ENCODE measurements at regions not wholly inside any gene's neighbourhood (a gene's known extent, or its start where the extent isn't known, plus 50 kb on each side); places are given as distances from the start of the nearest gene placed in this dataset.

DNA sequence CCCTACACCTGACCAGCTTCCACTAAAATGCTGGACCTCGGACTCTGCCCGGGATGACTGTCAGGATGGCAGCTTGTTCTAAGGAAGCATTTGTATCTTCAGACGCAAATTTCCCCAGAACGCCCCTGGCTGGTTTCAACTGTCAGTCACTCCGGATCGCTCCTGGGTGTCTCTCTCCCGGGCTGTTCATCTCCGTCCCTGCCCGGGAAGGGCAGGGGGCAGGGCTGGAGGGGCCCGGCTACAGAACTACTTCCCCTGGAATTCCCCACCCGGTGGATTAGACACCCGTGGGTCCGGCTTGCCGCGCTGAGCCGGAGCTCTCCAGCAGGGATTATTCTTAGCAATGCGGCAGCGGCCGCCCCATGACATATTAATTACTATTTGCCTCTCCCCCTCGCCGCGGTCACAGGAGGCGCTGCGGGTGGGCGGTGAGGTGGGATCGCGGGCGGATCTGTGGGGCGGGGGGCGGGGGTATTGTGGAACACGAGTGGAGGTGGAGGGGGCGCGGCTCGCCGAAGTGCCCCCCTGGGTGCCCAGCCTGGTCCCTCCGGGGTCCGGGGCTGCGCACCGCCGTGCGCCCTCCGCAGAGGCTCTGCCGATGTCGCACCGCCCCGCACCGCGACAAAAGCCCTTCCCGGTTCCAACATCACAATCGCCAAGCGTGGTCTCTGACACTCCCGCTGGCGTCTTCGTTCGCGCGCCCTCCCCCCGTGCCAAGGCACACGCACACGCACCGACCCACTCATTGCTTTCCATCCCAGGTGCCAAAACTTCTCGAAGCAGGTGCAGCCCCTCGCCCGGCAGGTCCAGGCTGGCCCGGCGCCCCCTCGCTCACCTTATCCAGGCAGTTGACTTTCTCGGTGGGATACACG, 276.1 kb upstream of the NEBL start:
- H3K27me3 Mint-ChIP-seq: peaks cover 70% of the 10 kb centered on the region

DNA sequence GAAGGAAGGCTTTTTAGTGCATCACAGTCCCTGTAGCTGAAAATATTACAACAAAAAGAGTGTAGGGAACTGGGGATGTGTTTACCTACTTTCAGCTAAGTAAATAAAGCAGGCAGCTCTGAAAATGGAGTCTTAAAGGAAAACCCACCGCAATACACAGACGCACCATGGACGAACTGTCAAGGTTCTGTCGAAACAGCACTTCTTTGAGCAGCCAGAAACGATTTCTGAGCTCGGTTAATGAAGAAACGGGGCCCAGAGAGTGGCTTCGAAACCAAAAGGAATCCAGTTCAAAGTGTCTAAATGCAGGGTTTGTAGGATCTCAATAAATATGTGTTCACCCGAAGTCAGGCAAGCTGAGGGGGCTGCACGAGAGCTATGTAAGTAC, 275.4 kb upstream of the NEBL start:
- H3K4me3 Mint-ChIP-seq: no peak overlapping the region
- peaks cover 64% of the 10 kb centered on the region for H3K27me3 Mint-ChIP-seq
- H3K36me3 Mint-ChIP-seq (ENCODE audit: low read depth): no peaks in the 10 kb centered on the region
- no peak overlapping the region for H3K27ac Mint-ChIP-seq
- H3K9me3 Mint-ChIP-seq: no peaks in the 10 kb centered on the region
- peaks cover 15% of the 10 kb centered on the region for H3K4me1 Mint-ChIP-seq (ENCODE audit: low read depth)

More for the DNA sequence above, 276.1 kb upstream of the NEBL start:
- peak overlapping the region; percentile 72 for H3K4me3 Mint-ChIP-seq
- peaks cover 15% of the 10 kb centered on the region for H3K4me1 Mint-ChIP-seq (ENCODE audit: low read depth)
- no peak overlapping the region for H3K27ac Mint-ChIP-seq
- H3K36me3 Mint-ChIP-seq (ENCODE audit: low read depth): no peaks in the 10 kb centered on the region
- no peaks in the 10 kb centered on the region for H3K9me3 Mint-ChIP-seq

DNA sequence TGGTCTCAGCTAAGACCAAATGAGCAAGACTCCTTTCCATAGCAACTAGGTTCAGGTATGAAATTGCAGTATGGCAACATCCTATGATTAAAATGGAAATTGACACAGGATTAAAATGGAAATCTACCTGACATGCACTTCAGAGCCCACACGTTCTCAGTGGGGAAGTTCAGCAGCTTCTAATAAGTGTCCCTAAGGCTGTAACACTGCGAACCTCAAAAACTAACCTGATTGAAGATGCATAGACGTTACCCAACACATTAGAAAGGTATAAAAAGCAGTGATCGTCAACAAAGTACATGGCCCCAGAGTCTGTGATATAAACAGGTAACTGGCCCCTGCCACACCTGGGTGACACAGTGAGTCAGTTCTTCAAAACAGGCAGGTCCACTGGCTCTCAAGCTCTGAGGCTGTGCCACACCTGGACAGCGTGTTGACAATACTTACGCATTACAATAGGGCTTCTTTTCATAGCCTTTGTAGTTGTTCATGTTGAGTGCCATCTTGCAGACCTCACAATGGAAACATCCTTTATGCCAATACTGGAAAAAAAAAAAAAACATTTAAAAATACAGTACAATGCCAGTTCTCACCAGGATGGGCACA, 274.9 kb upstream of the NEBL start:
- no peaks in the 10 kb centered on the region for H3K36me3 Mint-ChIP-seq (ENCODE audit: low read depth)
- H3K27ac Mint-ChIP-seq: no peak overlapping the region
- H3K27me3 Mint-ChIP-seq: peaks cover 61% of the 10 kb centered on the region
- H3K9me3 Mint-ChIP-seq: no peaks in the 10 kb centered on the region
- no peak overlapping the region for H3K4me3 Mint-ChIP-seq
- peaks cover 15% of the 10 kb centered on the region for H3K4me1 Mint-ChIP-seq (ENCODE audit: low read depth)

DNA sequence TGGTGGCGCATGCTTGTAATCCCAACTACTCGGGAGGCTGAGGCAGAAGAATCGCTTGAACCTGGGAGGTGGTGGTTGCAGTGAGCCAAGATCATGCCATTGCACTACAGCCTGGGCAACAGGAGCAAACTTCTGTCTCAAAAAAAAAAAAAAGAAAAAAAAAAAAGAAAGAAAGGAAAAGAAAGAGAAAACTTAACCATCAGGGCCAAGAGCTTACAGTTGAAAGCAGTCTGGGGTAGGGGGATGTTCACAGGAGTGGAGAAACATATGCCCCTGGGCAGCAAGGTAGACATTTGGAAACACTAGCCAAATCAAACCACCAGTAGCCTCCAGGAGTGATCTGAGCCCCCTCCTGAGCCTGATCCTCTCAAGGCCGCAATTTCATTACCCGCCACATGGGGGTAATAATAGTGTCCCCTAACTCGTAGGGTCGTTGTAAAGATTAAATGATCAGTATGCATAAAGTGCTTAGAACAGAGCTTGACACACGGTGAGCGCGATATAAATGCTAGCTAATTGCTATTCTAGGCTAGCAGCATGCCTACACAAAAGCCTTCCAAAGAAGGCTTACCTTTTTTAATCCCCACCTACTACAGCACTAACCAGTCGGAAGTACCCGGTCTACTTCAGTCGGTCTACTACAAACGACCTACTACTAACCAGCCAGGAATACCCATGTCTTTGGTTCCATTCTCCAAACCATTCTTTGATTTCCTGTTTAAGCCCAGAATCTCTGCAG, 274.3 kb upstream of the NEBL start:
- H3K36me3 Mint-ChIP-seq (ENCODE audit: low read depth): no peaks in the 10 kb centered on the region

DNA sequence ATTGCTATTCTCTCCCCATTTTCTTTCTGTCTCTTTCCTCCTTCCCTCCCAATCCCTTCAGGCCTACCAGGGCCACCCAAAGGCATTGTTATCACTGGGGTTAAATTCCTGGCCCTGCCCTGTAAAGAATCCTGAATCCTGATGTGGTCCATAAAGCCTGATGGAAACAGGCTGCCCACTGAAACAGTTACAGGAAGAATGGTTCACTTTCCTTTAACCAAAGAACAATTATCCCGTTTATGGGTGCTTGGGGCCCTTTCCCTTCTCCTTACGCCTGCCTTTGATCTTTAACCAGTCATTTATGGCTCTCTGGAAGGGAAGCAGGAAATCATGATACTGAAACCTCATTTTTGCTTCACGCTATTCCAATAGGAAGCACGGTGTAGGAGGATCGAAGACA, 273.1 kb upstream of the NEBL start:
- peaks cover 43% of the 10 kb centered on the region for H3K27me3 Mint-ChIP-seq

More for the DNA sequence above, 274.3 kb upstream of the NEBL start:
- H3K27me3 Mint-ChIP-seq: peaks cover 54% of the 10 kb centered on the region
- no peak overlapping the region for H3K27ac Mint-ChIP-seq
- H3K4me1 Mint-ChIP-seq (ENCODE audit: low read depth): peaks cover 15% of the 10 kb centered on the region
- no peaks in the 10 kb centered on the region for H3K9me3 Mint-ChIP-seq
- no peak overlapping the region for H3K4me3 Mint-ChIP-seq

DNA sequence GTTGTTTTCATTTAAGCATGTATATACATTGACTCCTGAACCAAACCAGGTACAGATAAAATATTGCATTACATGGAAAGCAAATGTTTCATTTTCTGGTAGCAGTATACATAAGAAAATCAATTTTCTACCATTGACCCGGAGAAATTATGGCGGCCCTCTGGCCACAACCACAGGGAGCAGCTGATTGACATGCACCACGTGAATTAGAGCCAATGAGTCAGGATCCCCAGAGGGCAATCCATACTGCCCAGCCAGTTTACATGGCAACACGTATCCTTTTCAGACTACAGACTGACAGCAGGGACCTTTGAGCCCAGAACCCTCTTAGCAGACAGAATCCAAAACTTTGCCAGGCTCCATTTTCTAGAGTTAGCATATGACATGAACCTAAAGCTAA, 272.2 kb upstream of the NEBL start:
- Mint-ChIP-seq H3K4me3 (no peak overlapping the region), H3K36me3 (ENCODE audit: low read depth) (no peaks in the 10 kb centered on the region), H3K27me3 (peaks cover 36% of the 10 kb centered on the region), H3K27ac (no peak overlapping the region), H3K9me3 (no peaks in the 10 kb centered on the region), H3K4me1 (ENCODE audit: low read depth) (peaks cover 8% of the 10 kb centered on the region)

More for the DNA sequence above, 273.1 kb upstream of the NEBL start:
- Mint-ChIP-seq H3K4me3 (no peak overlapping the region), H3K36me3 (ENCODE audit: low read depth) (no peaks in the 10 kb centered on the region), H3K4me1 (ENCODE audit: low read depth) (peaks cover 15% of the 10 kb centered on the region), H3K9me3 (no peaks in the 10 kb centered on the region), H3K27ac (no peak overlapping the region)

DNA sequence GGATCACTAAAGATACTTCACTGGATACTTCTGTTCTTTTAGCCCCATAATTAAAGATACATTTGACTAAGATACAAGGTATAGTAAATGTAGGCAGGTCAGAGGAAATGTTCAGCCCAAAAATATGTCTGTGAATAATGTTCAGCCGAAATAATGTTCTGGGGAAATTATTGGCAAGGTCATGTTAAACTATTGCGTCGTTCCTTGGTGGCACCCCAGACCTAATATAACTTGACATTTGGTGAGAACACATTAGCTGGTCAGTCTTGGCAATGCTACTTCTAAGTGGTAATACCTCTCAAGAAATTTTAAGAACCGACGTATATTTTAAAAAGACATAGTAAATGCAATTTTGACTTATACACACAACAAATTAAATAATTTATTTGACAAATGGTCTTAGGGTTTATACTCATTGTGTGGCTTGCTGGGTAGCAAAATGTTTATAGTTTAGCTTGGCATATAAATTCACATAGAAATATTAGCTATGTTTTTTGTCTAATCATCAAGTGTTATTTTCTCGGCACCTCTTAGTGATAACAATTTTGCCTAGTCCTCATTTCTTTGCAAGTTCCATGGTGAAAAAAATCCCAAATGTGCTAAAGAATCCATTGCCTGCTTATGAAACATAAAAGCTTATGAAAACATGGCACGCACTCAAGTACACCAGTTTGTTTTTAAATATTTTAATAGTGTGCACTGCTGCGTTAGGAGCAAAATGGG, 270.3 kb upstream of the NEBL start:
- Mint-ChIP-seq H3K4me1 (ENCODE audit: low read depth) (peaks cover 2% of the 10 kb centered on the region), H3K27me3 (peaks cover 28% of the 10 kb centered on the region), H3K9me3 (peaks cover 5% of the 10 kb centered on the region), H3K36me3 (ENCODE audit: low read depth) (no peaks in the 10 kb centered on the region), H3K4me3 (no peak overlapping the region), H3K27ac (no peak overlapping the region)

DNA sequence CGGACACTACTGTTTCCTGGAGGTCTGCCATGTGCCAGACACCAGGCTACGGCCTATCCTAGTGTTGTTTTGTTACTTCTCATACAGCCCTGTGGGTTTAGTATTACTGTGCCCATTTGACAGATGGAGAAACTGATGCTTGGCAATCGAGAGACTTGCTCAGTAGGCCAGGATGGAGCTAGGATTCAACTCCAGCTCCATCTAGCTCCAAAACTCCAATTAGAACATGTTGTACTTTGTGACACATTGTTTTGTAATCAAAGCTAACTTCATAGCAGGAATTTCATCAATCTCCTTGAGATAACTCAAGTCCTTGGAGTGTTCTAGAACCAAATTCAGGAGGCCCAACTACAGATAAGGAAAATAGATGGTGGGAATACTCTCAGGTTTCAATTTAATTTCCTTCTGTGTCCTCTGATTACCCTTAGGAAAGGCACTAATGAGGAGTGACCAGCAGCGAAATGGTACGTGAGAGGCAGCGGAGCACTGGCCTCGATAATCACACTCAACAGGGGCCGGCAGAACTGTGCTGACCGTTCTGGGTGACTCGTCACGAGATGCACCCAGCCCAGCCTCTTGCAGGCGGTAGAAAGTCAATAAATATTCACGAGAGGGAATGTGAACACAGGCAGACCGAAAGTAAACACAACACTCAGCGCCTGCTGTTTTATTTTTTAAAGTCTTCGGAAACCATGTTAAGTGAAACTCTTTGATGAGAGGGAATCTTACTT, 269.6 kb upstream of the NEBL start:
- no peak overlapping the region for H3K4me3 Mint-ChIP-seq
- H3K9me3 Mint-ChIP-seq: peaks cover 10% of the 10 kb centered on the region
- H3K27me3 Mint-ChIP-seq: peaks cover 21% of the 10 kb centered on the region
- H3K36me3 Mint-ChIP-seq (ENCODE audit: low read depth): no peaks in the 10 kb centered on the region
- H3K27ac Mint-ChIP-seq: no peak overlapping the region
- H3K4me1 Mint-ChIP-seq (ENCODE audit: low read depth): no peaks in the 10 kb centered on the region

DNA sequence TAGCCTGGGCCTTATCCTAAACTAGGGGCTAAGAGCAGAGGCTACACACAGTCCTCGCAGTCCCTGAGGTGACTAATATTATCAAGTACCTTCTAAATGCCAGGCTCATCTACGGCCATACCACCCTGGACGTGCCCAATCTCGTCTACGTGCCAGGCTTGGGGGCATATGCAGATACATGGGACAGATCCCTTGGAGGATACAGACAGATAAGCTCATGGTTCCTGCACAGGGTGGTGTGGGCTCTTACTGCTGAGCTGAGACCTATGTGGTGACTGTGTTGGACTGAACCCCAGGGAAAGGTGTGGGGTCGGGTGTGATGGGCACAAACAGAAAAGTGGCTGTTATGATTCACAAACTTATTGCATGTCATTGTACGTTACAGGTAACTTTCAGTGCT, 268.4 kb upstream of the NEBL start:
- Mint-ChIP-seq H3K36me3 (ENCODE audit: low read depth) (no peaks in the 10 kb centered on the region), H3K4me1 (ENCODE audit: low read depth) (no peaks in the 10 kb centered on the region), H3K27me3 (peaks cover 11% of the 10 kb centered on the region), H3K27ac (no peak overlapping the region), H3K9me3 (peaks cover 10% of the 10 kb centered on the region), H3K4me3 (no peak overlapping the region)

DNA sequence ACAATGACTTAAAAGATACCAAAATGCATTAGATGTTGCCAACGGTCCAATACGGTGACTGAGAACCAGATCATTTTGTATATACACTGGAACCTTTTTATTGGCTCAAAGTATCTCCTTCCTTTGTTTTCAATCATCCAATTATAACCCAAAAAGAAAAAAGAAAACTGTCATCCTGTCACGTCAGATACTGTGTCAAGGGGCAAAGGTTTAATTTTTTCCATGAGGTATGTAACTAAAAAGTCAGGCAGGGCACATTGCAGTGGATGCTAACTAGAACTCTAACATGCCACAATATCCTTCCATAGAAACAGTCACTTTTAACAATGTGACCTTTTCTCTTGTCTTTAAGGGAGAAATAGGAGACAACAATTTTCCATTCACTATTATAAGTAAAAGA, 267.6 kb upstream of the NEBL start:
- Mint-ChIP-seq H3K27ac (no peak overlapping the region), H3K9me3 (peaks cover 10% of the 10 kb centered on the region), H3K4me3 (no peak overlapping the region), H3K4me1 (ENCODE audit: low read depth) (no peaks in the 10 kb centered on the region), H3K27me3 (peaks cover 5% of the 10 kb centered on the region), H3K36me3 (ENCODE audit: low read depth) (no peaks in the 10 kb centered on the region)

DNA sequence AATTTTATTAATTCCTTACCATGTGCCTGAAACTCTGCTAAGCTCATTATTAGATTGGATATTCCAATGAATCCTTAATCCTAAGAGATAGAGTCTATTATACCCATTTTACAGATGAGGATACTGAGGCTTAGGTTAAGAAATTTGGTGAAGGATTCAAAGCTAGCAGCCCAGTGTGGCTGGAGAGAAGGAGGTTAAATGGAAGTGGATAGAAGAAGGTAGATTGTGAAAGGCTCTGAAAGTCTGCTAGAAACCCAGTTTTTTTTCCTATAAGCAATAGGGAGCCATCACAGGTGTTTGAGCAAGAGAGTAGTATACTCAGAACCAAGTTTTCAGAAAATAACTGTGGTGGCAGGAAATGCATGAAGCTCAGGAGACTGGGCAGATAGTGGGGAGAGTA, 265.8 kb upstream of the NEBL start:
- Mint-ChIP-seq H3K4me1 (ENCODE audit: low read depth) (no peaks in the 10 kb centered on the region), H3K36me3 (ENCODE audit: low read depth) (no peaks in the 10 kb centered on the region), H3K4me3 (no peak overlapping the region), H3K9me3 (peaks cover 10% of the 10 kb centered on the region), H3K27me3 (peaks cover 9% of the 10 kb centered on the region), H3K27ac (no peak overlapping the region)

DNA sequence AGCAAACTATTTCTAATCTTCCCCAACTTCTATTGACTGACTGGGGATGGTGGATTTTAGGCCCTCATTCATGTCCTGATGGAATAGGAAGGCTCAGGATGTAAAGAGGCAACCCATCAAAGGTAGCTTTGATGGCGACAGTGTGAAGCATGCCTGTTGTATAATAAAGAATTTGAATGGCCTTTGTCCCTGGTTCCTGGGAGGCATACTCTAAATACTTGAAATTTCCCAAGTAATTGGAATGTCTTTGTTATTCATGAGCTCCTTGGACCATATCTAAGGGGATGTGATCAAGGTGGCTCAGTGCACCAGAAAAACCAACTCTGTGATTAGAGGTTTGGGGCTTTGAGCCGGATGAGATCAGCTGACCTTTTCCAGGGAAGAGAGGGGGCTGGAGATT, 264.5 kb upstream of the NEBL start:
- Mint-ChIP-seq H3K9me3 (peaks cover 10% of the 10 kb centered on the region), H3K27me3 (peaks cover 12% of the 10 kb centered on the region), H3K4me3 (no peak overlapping the region), H3K4me1 (ENCODE audit: low read depth) (no peaks in the 10 kb centered on the region), H3K27ac (no peak overlapping the region), H3K36me3 (ENCODE audit: low read depth) (no peaks in the 10 kb centered on the region)

DNA sequence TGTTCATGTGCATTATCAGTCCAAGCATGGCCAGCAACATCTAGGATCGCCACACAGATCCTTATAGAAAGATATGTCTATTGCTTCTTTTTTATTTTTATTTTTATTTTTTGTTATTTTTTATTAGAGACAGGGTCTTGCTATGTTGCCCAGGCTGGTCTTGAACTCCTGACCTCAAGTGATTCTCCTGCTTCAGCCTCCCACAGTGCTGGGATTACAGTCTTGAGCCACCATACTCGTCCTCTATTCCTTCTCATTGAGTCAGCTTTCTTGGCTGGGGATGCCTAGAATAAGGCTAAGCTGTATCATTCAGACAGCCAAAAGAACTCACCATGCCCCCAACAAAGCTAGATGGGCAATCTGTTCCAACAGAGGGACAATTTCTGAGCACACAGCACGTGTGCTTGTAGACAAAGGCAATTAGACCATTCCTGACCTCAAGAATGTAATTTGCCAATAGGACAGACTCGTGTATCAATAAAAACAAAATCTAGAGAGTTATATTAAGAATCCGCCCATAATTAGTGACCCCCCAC, 264.0 kb upstream of the NEBL start:
- no peak overlapping the region for H3K27ac Mint-ChIP-seq
- no peaks in the 10 kb centered on the region for H3K36me3 Mint-ChIP-seq (ENCODE audit: low read depth)
- H3K27me3 Mint-ChIP-seq: peaks cover 12% of the 10 kb centered on the region
- no peak overlapping the region for H3K4me3 Mint-ChIP-seq
- H3K9me3 Mint-ChIP-seq: peaks cover 10% of the 10 kb centered on the region
- no peaks in the 10 kb centered on the region for H3K4me1 Mint-ChIP-seq (ENCODE audit: low read depth)

DNA sequence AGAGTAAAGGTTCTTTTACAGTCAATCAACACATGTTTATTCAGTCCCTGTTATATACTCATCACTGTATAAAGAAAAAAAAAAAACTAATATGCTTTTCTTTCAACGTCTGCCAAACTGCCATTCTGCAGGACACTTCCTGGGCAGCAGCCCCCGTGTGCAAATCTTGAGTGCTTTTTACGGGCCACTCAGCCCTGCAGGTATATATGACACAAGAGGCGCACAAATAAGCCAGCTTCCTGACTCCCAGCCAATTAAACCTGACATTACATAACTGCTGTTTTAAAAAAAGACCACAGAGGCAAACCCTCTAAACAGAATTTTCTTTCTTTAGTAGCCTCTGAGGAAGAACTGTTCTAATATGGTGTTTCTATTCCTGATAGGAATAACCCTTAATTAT, 263.0 kb upstream of the NEBL start:
- H3K9me3 Mint-ChIP-seq: peaks cover 10% of the 10 kb centered on the region
- H3K4me3 Mint-ChIP-seq: no peak overlapping the region
- H3K4me1 Mint-ChIP-seq (ENCODE audit: low read depth): no peaks in the 10 kb centered on the region
- no peak overlapping the region for H3K27ac Mint-ChIP-seq
- H3K27me3 Mint-ChIP-seq: peaks cover 12% of the 10 kb centered on the region
- H3K36me3 Mint-ChIP-seq (ENCODE audit: low read depth): no peaks in the 10 kb centered on the region
